ENCODE measurements at regions not wholly inside any gene's neighbourhood (a gene's known extent, or its start where the extent isn't known, plus 50 kb on each side); places are given as distances from the start of the nearest gene placed in this dataset.

- no peak for DNase-seq (ENCODE audit: low spot score)
Measured at GRCh38 chr15:47824147-47824546, 106.8 kb downstream of the SEMA6D start.

- DNase-seq (ENCODE audit: low spot score), result no peak
Measured at GRCh38 chr15:47829667-47830066, 112.4 kb downstream of the SEMA6D start.

- no peak for DNase-seq (ENCODE audit: low spot score)
Measured at GRCh38 chr15:47834093-47834492, 116.8 kb downstream of the SEMA6D start.

GRCh38 chr15:47839233-47839825 lies 122.0 kb downstream of the SEMA6D start:
- DNase-seq (ENCODE audit: low spot score), result no peak

- no peak for DNase-seq (ENCODE audit: low spot score)
Measured at GRCh38 chr15:47843124-47843663, 125.9 kb downstream of the SEMA6D start.

GRCh38 chr15:47844437-47844836 lies 127.1 kb downstream of the SEMA6D start:
- DNase-seq (ENCODE audit: low spot score), result no peak

GRCh38 chr15:47846128-47846868 lies 129.0 kb downstream of the SEMA6D start:
- no peak for DNase-seq (ENCODE audit: low spot score)

GRCh38 chr15:47846876-47847275 lies 129.6 kb downstream of the SEMA6D start:
- no peak for DNase-seq (ENCODE audit: low spot score)

GRCh38 chr15:47856071-47856470 lies 138.8 kb downstream of the SEMA6D start:
- no peak for DNase-seq (ENCODE audit: low spot score)

GRCh38 chr15:47857014-47857775 lies 139.9 kb downstream of the SEMA6D start:
- DNase-seq (ENCODE audit: low spot score), result no peak

- no peak for DNase-seq (ENCODE audit: low spot score)
Measured at GRCh38 chr15:47857776-47858167, 140.5 kb downstream of the SEMA6D start.

GRCh38 chr15:47861111-47861903 lies 144.0 kb downstream of the SEMA6D start:
- DNase-seq (ENCODE audit: low spot score), result no peak

- DNase-seq (ENCODE audit: low spot score), result no peak
Measured at GRCh38 chr15:47862402-47862801, 145.1 kb downstream of the SEMA6D start.

- no peak for DNase-seq (ENCODE audit: low spot score)
Measured at GRCh38 chr15:47866446-47866845, 149.1 kb downstream of the SEMA6D start.

- DNase-seq (ENCODE audit: low spot score), result no peak
Measured at GRCh38 chr15:47870300-47870955, 153.1 kb downstream of the SEMA6D start.

GRCh38 chr15:47870956-47871625 lies 153.8 kb downstream of the SEMA6D start:
- DNase-seq (ENCODE audit: low spot score), result peak; percentile 7

GRCh38 chr15:47872208-47872607 lies 154.9 kb downstream of the SEMA6D start:
- no peak for DNase-seq (ENCODE audit: low spot score)

GRCh38 chr15:47872869-47873432 lies 155.6 kb downstream of the SEMA6D start:
- no peak for DNase-seq (ENCODE audit: low spot score)

GRCh38 chr15:47876986-47877385 lies 159.7 kb downstream of the SEMA6D start:
- no peak for DNase-seq (ENCODE audit: low spot score)

GRCh38 chr15:47877836-47878235 lies 160.5 kb downstream of the SEMA6D start:
- DNase-seq (ENCODE audit: low spot score), result no peak

GRCh38 chr15:47885920-47886319 lies 168.6 kb downstream of the SEMA6D start:
- DNase-seq (ENCODE audit: low spot score), result no peak
